ENCODE measurements at regions not wholly inside any gene's neighbourhood (a gene's known extent, or its start where the extent isn't known, plus 50 kb on each side); places are given as distances from the start of the nearest gene placed in this dataset.

DNA sequence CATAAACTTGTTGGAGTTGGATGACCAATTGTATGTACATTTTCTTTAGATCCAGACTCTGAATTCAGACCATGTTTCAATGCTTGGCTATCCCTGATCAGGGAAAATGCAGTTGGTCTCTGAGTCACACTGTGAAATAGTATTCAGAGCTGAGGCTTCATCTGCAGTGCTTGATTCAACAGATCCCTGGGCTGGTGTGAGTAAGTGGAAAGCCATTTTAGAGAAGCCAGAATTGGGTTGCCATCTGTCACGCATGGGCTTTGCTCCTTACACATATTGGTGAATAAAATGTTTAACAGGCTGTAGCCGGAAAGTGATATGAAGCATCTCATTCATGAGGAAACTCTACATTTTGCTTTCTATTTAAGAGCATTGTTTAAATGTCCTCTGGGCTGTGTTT lies 50.0 kb upstream of the ACYP2 start:
- peak overlapping the region; percentile 72 for H3K27ac ChIP-seq (ENCODE audit: poor library complexity, severe bottlenecking)
- H3K36me3 ChIP-seq (ENCODE audit: low read depth), result no peaks in the 10 kb centered on the region
- DNase-seq (ENCODE audit: low spot score) (no peak), ATAC-seq (ENCODE audit: low read depth) (peak; percentile 99)
- H3K4me1 ChIP-seq (ENCODE audit: insufficient read depth, poor library complexity, severe bottlenecking), result peaks cover 7% of the 10 kb centered on the region
- H3K4me3 ChIP-seq (ENCODE audit: severe bottlenecking), result no peak overlapping the region
- TF ChIP-seq, protein P1, sequence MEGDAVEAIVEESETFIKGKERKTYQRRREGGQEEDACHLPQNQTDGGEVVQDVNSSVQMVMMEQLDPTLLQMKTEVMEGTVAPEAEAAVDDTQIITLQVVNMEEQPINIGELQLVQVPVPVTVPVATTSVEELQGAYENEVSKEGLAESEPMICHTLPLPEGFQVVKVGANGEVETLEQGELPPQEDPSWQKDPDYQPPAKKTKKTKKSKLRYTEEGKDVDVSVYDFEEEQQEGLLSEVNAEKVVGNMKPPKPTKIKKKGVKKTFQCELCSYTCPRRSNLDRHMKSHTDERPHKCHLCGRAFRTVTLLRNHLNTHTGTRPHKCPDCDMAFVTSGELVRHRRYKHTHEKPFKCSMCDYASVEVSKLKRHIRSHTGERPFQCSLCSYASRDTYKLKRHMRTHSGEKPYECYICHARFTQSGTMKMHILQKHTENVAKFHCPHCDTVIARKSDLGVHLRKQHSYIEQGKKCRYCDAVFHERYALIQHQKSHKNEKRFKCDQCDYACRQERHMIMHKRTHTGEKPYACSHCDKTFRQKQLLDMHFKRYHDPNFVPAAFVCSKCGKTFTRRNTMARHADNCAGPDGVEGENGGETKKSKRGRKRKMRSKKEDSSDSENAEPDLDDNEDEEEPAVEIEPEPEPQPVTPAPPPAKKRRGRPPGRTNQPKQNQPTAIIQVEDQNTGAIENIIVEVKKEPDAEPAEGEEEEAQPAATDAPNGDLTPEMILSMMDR (IDR thresholded peaks at IDR 0.05; ENCODE audit: poor library complexity, severe bottlenecking), result no peak
- no peaks in the 10 kb centered on the region for H3K9me3 ChIP-seq (ENCODE audit: severe bottlenecking)
- H3K27me3 ChIP-seq (ENCODE audit: insufficient read depth, poor library complexity, severe bottlenecking), result no peaks in the 10 kb centered on the region

DNA sequence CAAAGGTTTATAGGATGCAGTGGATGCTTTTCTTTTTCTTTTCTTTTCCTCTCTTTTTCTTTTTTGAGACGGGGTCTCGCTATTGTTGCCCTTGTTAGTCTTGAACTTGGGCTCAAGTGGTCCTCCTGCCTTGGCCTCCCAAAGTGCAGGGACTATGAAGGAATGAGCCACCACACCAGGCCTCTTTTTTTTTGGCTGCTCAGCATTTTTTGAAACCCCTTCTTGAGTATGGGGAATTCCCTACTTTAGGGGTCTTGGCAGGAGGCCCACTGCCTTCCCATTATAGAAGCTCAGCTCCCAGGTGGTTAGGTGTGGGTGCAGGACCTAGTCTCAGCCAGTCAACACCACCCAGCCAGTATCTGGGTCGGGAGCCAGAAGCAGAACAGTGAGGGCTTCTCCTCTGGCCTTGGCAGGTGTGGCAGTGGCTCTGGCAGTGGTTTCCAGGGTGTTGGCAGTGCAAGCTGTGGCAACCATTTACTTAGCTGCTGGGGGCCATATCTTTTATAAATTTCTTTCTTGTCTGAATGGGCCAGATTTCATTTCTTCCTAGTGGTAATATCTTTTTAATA lies 51.4 kb upstream of the ACYP2 start:
- H3K27ac ChIP-seq (ENCODE audit: poor library complexity, severe bottlenecking), result no peak overlapping the region
- DNase-seq (ENCODE audit: low spot score) (no peak), ATAC-seq (ENCODE audit: low read depth) (no peak)
- TF ChIP-seq, protein P1 (IDR thresholded peaks at IDR 0.05; ENCODE audit: poor library complexity, severe bottlenecking), result no peak
- H3K9me3 ChIP-seq (ENCODE audit: severe bottlenecking), result no peaks in the 10 kb centered on the region
- no peak overlapping the region for H3K4me3 ChIP-seq (ENCODE audit: severe bottlenecking)
- no peaks in the 10 kb centered on the region for H3K27me3 ChIP-seq (ENCODE audit: insufficient read depth, poor library complexity, severe bottlenecking)
- H3K4me1 ChIP-seq (ENCODE audit: insufficient read depth, poor library complexity, severe bottlenecking), result peaks cover 16% of the 10 kb centered on the region
- H3K36me3 ChIP-seq (ENCODE audit: low read depth), result no peaks in the 10 kb centered on the region

DNA sequence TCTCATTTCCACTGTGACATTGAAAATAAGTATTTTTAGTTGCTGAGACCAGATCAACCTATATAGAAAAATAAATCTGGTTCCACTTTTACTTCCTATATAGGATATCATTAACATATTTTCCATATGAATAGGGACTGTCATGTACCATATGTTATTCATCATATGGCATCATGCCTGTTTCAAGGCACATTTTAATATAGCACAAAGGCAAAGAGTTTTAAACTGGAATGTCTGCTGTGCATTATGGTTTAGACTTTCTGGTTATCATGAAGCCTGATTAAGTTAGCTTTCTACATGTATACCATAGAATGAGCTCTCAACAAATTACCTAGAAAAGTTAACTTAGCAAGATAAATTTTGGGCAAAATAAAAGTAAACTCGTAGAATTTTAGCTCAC lies 53.0 kb upstream of the ACYP2 start:
- no peak for ATAC-seq (ENCODE audit: low read depth)
- no peaks in the 10 kb centered on the region for H3K9me3 ChIP-seq (ENCODE audit: severe bottlenecking)
- no peak overlapping the region for H3K27ac ChIP-seq (ENCODE audit: poor library complexity, severe bottlenecking)
- H3K36me3 ChIP-seq (ENCODE audit: low read depth), result peaks cover 6% of the 10 kb centered on the region; the same call in 1 of the 2 replicates
- H3K4me3 ChIP-seq (ENCODE audit: severe bottlenecking), result no peak overlapping the region
- H3K27me3 ChIP-seq (ENCODE audit: insufficient read depth, poor library complexity, severe bottlenecking), result no peaks in the 10 kb centered on the region
- TF ChIP-seq, protein P1 (IDR thresholded peaks at IDR 0.05; ENCODE audit: poor library complexity, severe bottlenecking), result no peak
- no peak for DNase-seq (ENCODE audit: low spot score)
- H3K4me1 ChIP-seq (ENCODE audit: insufficient read depth, poor library complexity, severe bottlenecking), result peaks cover 16% of the 10 kb centered on the region

DNA sequence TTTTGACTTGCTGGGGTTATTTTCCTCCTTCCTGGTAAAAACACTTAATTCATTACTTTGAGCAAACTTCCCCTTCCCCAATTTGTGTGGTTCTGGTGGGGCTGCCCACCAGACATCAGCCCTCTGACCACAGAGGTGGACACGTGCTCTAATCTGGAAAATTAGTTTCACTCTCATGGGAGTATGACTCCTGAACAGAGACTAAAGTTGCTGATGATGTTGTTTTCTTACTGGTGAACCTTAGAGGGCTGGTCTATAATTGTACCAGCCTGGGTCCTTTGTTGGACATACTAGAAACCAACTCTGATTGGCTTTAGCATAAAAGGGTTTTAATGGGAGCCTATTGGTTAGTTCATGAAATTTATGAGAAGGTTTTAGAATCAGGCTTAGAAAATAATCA lies 54.1 kb upstream of the ACYP2 start:
- Histone ChIP-seq H3K9me3 (ENCODE audit: severe bottlenecking) (no peaks in the 10 kb centered on the region), H3K27me3 (ENCODE audit: insufficient read depth, poor library complexity, severe bottlenecking) (no peaks in the 10 kb centered on the region), H3K27ac (ENCODE audit: poor library complexity, severe bottlenecking) (no peak overlapping the region), H3K36me3 (ENCODE audit: low read depth) (peaks cover 6% of the 10 kb centered on the region; the same call in 1 of the 2 replicates), H3K4me3 (ENCODE audit: severe bottlenecking) (no peak overlapping the region), H3K4me1 (ENCODE audit: insufficient read depth, poor library complexity, severe bottlenecking) (peaks cover 16% of the 10 kb centered on the region)
- no peak for DNase-seq (ENCODE audit: low spot score)
- TF ChIP-seq, protein P1 (IDR thresholded peaks at IDR 0.05; ENCODE audit: poor library complexity, severe bottlenecking), result no peak
- no peak for ATAC-seq (ENCODE audit: low read depth)

DNA sequence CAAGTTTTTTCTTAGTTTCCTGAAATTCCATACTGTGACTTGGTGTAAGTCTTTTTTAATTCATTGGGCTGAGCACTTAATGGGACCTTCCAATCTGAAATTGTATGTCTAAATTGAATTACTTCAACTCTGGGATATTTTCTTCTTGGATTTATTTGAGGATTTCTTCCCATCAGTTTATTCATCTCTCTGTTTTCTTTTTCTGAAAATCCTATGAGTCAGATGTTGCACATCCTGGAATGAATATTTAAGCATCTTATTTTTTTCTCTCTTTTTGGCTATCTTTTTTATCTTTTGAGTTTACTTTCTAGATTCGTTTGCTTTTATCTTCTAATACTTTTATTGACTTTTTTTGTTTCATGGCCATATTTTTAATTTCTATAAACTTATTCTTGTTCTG lies 55.4 kb upstream of the ACYP2 start:
- H3K4me1 ChIP-seq (ENCODE audit: insufficient read depth, poor library complexity, severe bottlenecking), result peaks cover 10% of the 10 kb centered on the region
- H3K27me3 ChIP-seq (ENCODE audit: insufficient read depth, poor library complexity, severe bottlenecking), result no peaks in the 10 kb centered on the region
- no peaks in the 10 kb centered on the region for H3K9me3 ChIP-seq (ENCODE audit: severe bottlenecking)
- no peak for DNase-seq (ENCODE audit: low spot score)
- H3K4me3 ChIP-seq (ENCODE audit: severe bottlenecking), result no peak overlapping the region
- TF ChIP-seq, protein P1 (IDR thresholded peaks at IDR 0.05; ENCODE audit: poor library complexity, severe bottlenecking), result no peak
- peaks cover 6% of the 10 kb centered on the region; the same call in 1 of the 2 replicates for H3K36me3 ChIP-seq (ENCODE audit: low read depth)
- H3K27ac ChIP-seq (ENCODE audit: poor library complexity, severe bottlenecking), result peak overlapping the region; percentile 12
- ATAC-seq (ENCODE audit: low read depth), result no peak

Data from RWPE2 (cell line).